HG02623 (cell line): ENCODE measurements at regions not wholly inside any gene's neighbourhood (a gene's known extent, or its start where the extent isn't known, plus 50 kb on each side); places are given as distances from the start of the nearest gene placed in this dataset.

Source experiments
- ATAC-seq: cut with Tn5 transposase; IDR thresholded peaks from one replicate; pipeline ENCODE4 v1.9.1; 2021; ENCODE audit warnings: moderate library complexity; ENCODE audit not compliant: unreplicated experiment

- no peak for ATAC-seq
Measured at GRCh38 chr2:122899614-122900013, 1125.5 kb upstream of the CNTNAP5 start.

- ATAC-seq = no peak
Measured at GRCh38 chr2:122905431-122905830, 1119.7 kb upstream of the CNTNAP5 start.

GRCh38 chr2:122908159-122908558, 1116.9 kb upstream of the CNTNAP5 start:
- no peak for ATAC-seq

GRCh38 chr2:122927197-122927596, 1097.9 kb upstream of the CNTNAP5 start:
- no peak for ATAC-seq

GRCh38 chr2:122927710-122928557, 1097.2 kb upstream of the CNTNAP5 start:
- no peak for ATAC-seq

GRCh38 chr2:122929347-122929746, 1095.7 kb upstream of the CNTNAP5 start:
- no peak for ATAC-seq

- ATAC-seq = no peak
Measured at GRCh38 chr2:122935506-122935905, 1089.6 kb upstream of the CNTNAP5 start.

- ATAC-seq = no peak
Measured at GRCh38 chr2:122939796-122940195, 1085.3 kb upstream of the CNTNAP5 start.

- ATAC-seq = no peak
Measured at GRCh38 chr2:122949523-122949922, 1075.6 kb upstream of the CNTNAP5 start.

- no peak for ATAC-seq
Measured at GRCh38 chr2:122955776-122956175, 1069.3 kb upstream of the CNTNAP5 start.

- ATAC-seq = no peak
Measured at GRCh38 chr2:122960759-122961641, 1064.1 kb upstream of the CNTNAP5 start.

GRCh38 chr2:122966461-122966860, 1058.6 kb upstream of the CNTNAP5 start:
- no peak for ATAC-seq

GRCh38 chr2:122977580-122977979, 1047.5 kb upstream of the CNTNAP5 start:
- no peak for ATAC-seq

GRCh38 chr2:122980671-122981070, 1044.4 kb upstream of the CNTNAP5 start:
- no peak for ATAC-seq

GRCh38 chr2:122982936-122983335, 1042.2 kb upstream of the CNTNAP5 start:
- no peak for ATAC-seq

- ATAC-seq = no peak
Measured at GRCh38 chr2:122988395-122989221, 1036.5 kb upstream of the CNTNAP5 start.

- no peak for ATAC-seq
Measured at GRCh38 chr2:122993592-122993991, 1031.5 kb upstream of the CNTNAP5 start.

- ATAC-seq = no peak
Measured at GRCh38 chr2:122999258-122999657, 1025.8 kb upstream of the CNTNAP5 start.

- ATAC-seq = no peak
Measured at GRCh38 chr2:122999821-123000220, 1025.3 kb upstream of the CNTNAP5 start.

GRCh38 chr2:123002660-123003248, 1022.3 kb upstream of the CNTNAP5 start:
- no peak for ATAC-seq

- no peak for ATAC-seq
Measured at GRCh38 chr2:123015186-123015585, 1009.9 kb upstream of the CNTNAP5 start.
